Esophagus muscularis mucosa (tissue), 4 donors: ENCODE measurements at regions not wholly inside any gene's neighbourhood (a gene's known extent, or its start where the extent isn't known, plus 50 kb on each side); places are given as distances from the start of the nearest gene placed in this dataset.

ENCODE experiments used
- EP300 ChIP-seq: sonication (generic); formaldehyde crosslinking; IDR thresholded peaks from one replicate; pipeline ENCODE4 v1.6.1; 2017; ENCODE audit warnings: antibody characterized with exemption
- POLR2A ChIP-seq: fragments of 450-650 bp; IDR thresholded peaks from one replicate; pipeline ENCODE4 v1.6.1; 2017; ENCODE audit warnings: antibody characterized with exemption, moderate library complexity, mild to moderate bottlenecking, low read depth
- POLR2AphosphoS5 ChIP-seq, 2 donors: sonication (generic); formaldehyde crosslinking; IDR thresholded peaks; one replicate each; pipeline ENCODE4 v1.6.1; 2017; ENCODE audit warnings: antibody characterized with exemption in 2 of 2
- TF ChIP-seq, protein P1 (sequence below), 3 experiments: fragments of 200-600 bp in 2 of 3; fragments of 450-650 bp in 1 of 3; sonication (generic) in 2 of 3; IDR thresholded peaks; one replicate each; pipeline ENCODE4 v1.5.1; 2017 to 2019; ENCODE audit warnings: antibody characterized with exemption in 3 of 3, mild to moderate bottlenecking in 2 of 3, moderate library complexity in 1 of 3

DNA sequence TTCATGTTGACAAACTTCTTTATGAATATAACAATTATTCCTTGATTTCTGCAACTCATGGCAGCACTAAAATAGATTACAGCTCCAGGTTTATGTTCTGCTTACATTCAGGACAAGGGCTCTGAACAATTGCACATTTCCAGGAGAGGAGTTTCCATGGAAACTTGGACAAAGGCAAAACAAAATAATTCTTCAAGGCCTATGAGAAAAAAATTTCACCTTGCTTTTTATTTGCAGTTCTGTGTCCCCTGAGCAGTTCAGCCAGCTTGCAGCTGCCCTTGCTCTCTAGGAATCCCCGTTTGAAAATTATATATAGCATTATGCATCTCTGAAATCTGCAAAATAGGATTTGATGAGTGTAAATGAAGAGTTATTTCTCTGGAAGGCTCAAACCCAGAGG lies 71.7 kb downstream of the ARL4A start:
- TF ChIP-seq POLR2A, result no peak
- TF ChIP-seq, protein P1, sequence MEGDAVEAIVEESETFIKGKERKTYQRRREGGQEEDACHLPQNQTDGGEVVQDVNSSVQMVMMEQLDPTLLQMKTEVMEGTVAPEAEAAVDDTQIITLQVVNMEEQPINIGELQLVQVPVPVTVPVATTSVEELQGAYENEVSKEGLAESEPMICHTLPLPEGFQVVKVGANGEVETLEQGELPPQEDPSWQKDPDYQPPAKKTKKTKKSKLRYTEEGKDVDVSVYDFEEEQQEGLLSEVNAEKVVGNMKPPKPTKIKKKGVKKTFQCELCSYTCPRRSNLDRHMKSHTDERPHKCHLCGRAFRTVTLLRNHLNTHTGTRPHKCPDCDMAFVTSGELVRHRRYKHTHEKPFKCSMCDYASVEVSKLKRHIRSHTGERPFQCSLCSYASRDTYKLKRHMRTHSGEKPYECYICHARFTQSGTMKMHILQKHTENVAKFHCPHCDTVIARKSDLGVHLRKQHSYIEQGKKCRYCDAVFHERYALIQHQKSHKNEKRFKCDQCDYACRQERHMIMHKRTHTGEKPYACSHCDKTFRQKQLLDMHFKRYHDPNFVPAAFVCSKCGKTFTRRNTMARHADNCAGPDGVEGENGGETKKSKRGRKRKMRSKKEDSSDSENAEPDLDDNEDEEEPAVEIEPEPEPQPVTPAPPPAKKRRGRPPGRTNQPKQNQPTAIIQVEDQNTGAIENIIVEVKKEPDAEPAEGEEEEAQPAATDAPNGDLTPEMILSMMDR (IDR thresholded peaks at IDR 0.05), result no peak
- no peak for TF ChIP-seq POLR2AphosphoS5 (IDR thresholded peaks at IDR 0.05)
- TF ChIP-seq EP300, result no peak
